ENCODE measurements at regions not wholly inside any gene's neighbourhood (a gene's known extent, or its start where the extent isn't known, plus 50 kb on each side); places are given as distances from the start of the nearest gene placed in this dataset.

DNA sequence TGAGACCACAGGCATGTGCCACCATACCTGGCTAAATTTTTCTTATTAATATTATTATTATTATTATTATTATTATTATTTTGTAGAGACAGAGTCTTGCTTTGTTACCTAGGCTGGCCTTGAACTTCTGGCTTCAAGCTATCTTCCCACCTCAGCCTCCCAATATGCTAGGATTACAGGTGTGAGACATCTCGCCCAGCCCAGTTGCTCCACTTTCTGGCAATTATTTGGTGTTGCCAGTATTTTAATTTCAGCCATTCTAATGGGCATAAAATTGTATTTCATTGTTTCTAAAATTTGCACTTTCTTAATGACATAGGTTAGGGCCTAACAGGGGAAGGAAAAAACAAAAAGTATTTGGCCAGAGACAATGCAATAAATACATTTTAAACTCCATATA, 1217.6 kb upstream of the ALCAM start:
- Mint-ChIP-seq H3K4me3 (ENCODE audit: unreplicated experiment) (no peak overlapping the region), H3K9me3 (ENCODE audit: unreplicated experiment) (no peaks in the 10 kb centered on the region), H3K27me3 (ENCODE audit: insufficient read depth, unreplicated experiment) (peaks cover 2% of the 10 kb centered on the region), H3K27ac (ENCODE audit: unreplicated experiment) (no peak overlapping the region), H3K4me1 (ENCODE audit: low read depth, unreplicated experiment) (no peaks in the 10 kb centered on the region), H3K36me3 (ENCODE audit: insufficient read depth, unreplicated experiment) (no peaks in the 10 kb centered on the region)
- ChIA-PET CTCF (no interaction called here), POLR2A (no interaction called here)
- Histone ChIP-seq H3K4me3 (ENCODE audit: low read depth, low read length) (no peak overlapping the region), H3K36me3 (ENCODE audit: control insufficient read depth, insufficient read depth, low read length) (no peaks in the 10 kb centered on the region), H3K27me3 (replicated peaks; ENCODE audit: control insufficient read depth, insufficient read depth, low read length) (no peaks in the 10 kb centered on the region), H3K9me3 (no peaks in the 10 kb centered on the region), H3K4me1 (no peaks in the 10 kb centered on the region)
- intact Hi-C loops (cut with micrococcal nuclease; ENCODE audit: unreplicated experiment) = no loop called here
- TF ChIP-seq, protein P1, sequence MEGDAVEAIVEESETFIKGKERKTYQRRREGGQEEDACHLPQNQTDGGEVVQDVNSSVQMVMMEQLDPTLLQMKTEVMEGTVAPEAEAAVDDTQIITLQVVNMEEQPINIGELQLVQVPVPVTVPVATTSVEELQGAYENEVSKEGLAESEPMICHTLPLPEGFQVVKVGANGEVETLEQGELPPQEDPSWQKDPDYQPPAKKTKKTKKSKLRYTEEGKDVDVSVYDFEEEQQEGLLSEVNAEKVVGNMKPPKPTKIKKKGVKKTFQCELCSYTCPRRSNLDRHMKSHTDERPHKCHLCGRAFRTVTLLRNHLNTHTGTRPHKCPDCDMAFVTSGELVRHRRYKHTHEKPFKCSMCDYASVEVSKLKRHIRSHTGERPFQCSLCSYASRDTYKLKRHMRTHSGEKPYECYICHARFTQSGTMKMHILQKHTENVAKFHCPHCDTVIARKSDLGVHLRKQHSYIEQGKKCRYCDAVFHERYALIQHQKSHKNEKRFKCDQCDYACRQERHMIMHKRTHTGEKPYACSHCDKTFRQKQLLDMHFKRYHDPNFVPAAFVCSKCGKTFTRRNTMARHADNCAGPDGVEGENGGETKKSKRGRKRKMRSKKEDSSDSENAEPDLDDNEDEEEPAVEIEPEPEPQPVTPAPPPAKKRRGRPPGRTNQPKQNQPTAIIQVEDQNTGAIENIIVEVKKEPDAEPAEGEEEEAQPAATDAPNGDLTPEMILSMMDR (IDR thresholded peaks at IDR 0.05; ENCODE audit: insufficient read depth in 1 of 2, low read depth in 1 of 2, low read length in 1 of 2, severe bottlenecking in 1 of 2, unreplicated experiment in 1 of 2) = no peak
- DNase-seq = no peak
- no TSS peak for BruUV-seq (replicated peaks)

- ChIA-PET POLR2A (no interaction called here), CTCF (no interaction called here)
- Mint-ChIP-seq H3K36me3 (ENCODE audit: insufficient read depth, unreplicated experiment) (no peaks in the 10 kb centered on the region), H3K27me3 (ENCODE audit: insufficient read depth, unreplicated experiment) (peaks cover 2% of the 10 kb centered on the region), H3K4me1 (ENCODE audit: low read depth, unreplicated experiment) (no peaks in the 10 kb centered on the region), H3K27ac (ENCODE audit: unreplicated experiment) (no peak overlapping the region), H3K4me3 (ENCODE audit: unreplicated experiment) (no peak overlapping the region), H3K9me3 (ENCODE audit: unreplicated experiment) (no peaks in the 10 kb centered on the region)
- intact Hi-C loops (cut with micrococcal nuclease; ENCODE audit: unreplicated experiment) = no loop called here
- TF ChIP-seq, protein P1 (IDR thresholded peaks at IDR 0.05; ENCODE audit: insufficient read depth in 1 of 2, low read depth in 1 of 2, low read length in 1 of 2, severe bottlenecking in 1 of 2, unreplicated experiment in 1 of 2) = no peak
- Histone ChIP-seq H3K36me3 (ENCODE audit: control insufficient read depth, insufficient read depth, low read length) (no peaks in the 10 kb centered on the region), H3K4me3 (ENCODE audit: low read depth, low read length) (no peak overlapping the region), H3K4me1 (no peaks in the 10 kb centered on the region), H3K9me3 (no peaks in the 10 kb centered on the region), H3K27me3 (replicated peaks; ENCODE audit: control insufficient read depth, insufficient read depth, low read length) (no peaks in the 10 kb centered on the region)
- BruUV-seq (replicated peaks) = no TSS peak
- no peak for DNase-seq
Measured at GRCh38 chr3:104150724-104151123, 1216.0 kb upstream of the ALCAM start.

GRCh38 chr3:104154896-104155295, 1211.8 kb upstream of the ALCAM start:
- no peaks in the 10 kb centered on the region for H3K4me1 Mint-ChIP-seq (ENCODE audit: low read depth, unreplicated experiment)
- H3K9me3 Mint-ChIP-seq (ENCODE audit: unreplicated experiment) = no peaks in the 10 kb centered on the region
- CTCF ChIA-PET = no interaction called here
- intact Hi-C loops (cut with micrococcal nuclease; ENCODE audit: unreplicated experiment) = no loop called here
- Histone ChIP-seq H3K9me3 (no peaks in the 10 kb centered on the region), H3K27me3 (replicated peaks; ENCODE audit: control insufficient read depth, insufficient read depth, low read length) (no peaks in the 10 kb centered on the region), H3K4me1 (no peaks in the 10 kb centered on the region), H3K36me3 (ENCODE audit: control insufficient read depth, insufficient read depth, low read length) (no peaks in the 10 kb centered on the region), H3K4me3 (ENCODE audit: low read depth, low read length) (no peak overlapping the region)
- H3K4me3 Mint-ChIP-seq (ENCODE audit: unreplicated experiment) = no peak overlapping the region
- BruUV-seq (replicated peaks) = no TSS peak
- POLR2A ChIA-PET = no interaction called here
- DNase-seq = no peak
- no peaks in the 10 kb centered on the region for H3K36me3 Mint-ChIP-seq (ENCODE audit: insufficient read depth, unreplicated experiment)
- TF ChIP-seq, protein P1 (IDR thresholded peaks at IDR 0.05; ENCODE audit: insufficient read depth in 1 of 2, low read depth in 1 of 2, low read length in 1 of 2, severe bottlenecking in 1 of 2, unreplicated experiment in 1 of 2) = no peak
- H3K27ac Mint-ChIP-seq (ENCODE audit: unreplicated experiment) = no peak overlapping the region
- peaks cover 2% of the 10 kb centered on the region for H3K27me3 Mint-ChIP-seq (ENCODE audit: insufficient read depth, unreplicated experiment)

Measured in Caco-2 (cell line).